Pons (tissue), 1 donor: ENCODE measurements at regions not wholly inside any gene's neighbourhood (a gene's known extent, or its start where the extent isn't known, plus 50 kb on each side); places are given as distances from the start of the nearest gene placed in this dataset.
"Not testable (repeated sequence)": the region's sequence is repeated elsewhere in the genome, so short reads cannot be mapped to it uniquely, and the experiment has no call there.

ENCODE experiments used
- DNase-seq: peaks from one replicate; pipeline ENCODE4 v3.0.0-alpha.2; 2016; ENCODE audit warnings: low spot score

- DNase-seq, result no peak
Measured at GRCh38 chr10:27344568-27345454, 104.2 kb upstream of the ACBD5 start.

GRCh38 chr10:27341001-27341400 lies 100.4 kb upstream of the ACBD5 start:
- no peak for DNase-seq

- DNase-seq, result not testable (repeated sequence)
Measured at GRCh38 chr10:27335246-27335645, 94.6 kb upstream of the ACBD5 start.

- DNase-seq, result no peak
Measured at GRCh38 chr10:27330074-27330473, 89.5 kb upstream of the ACBD5 start.

- DNase-seq, result no peak
Measured at GRCh38 chr10:27328946-27329345, 88.3 kb upstream of the ACBD5 start.

GRCh38 chr10:27326748-27327147 lies 86.2 kb upstream of the ACBD5 start:
- DNase-seq, result not testable (repeated sequence)

- DNase-seq, result peak; percentile 49
Measured at GRCh38 chr10:27319752-27320431, 79.3 kb upstream of the ACBD5 start.

GRCh38 chr10:27319139-27319538 lies 78.5 kb upstream of the ACBD5 start:
- not testable (repeated sequence) for DNase-seq

GRCh38 chr10:27315082-27315481 lies 74.5 kb upstream of the ACBD5 start:
- not testable (repeated sequence) for DNase-seq

GRCh38 chr10:27313586-27313985 lies 73.0 kb upstream of the ACBD5 start:
- DNase-seq, result not testable (repeated sequence)

GRCh38 chr10:27312854-27313253 lies 72.3 kb upstream of the ACBD5 start:
- no peak for DNase-seq

GRCh38 chr10:27311809-27312208 lies 71.2 kb upstream of the ACBD5 start:
- not testable (repeated sequence) for DNase-seq

GRCh38 chr10:27298522-27298850 lies 57.9 kb upstream of the ACBD5 start:
- DNase-seq, result not testable (repeated sequence)

- no peak for DNase-seq
Measured at GRCh38 chr10:27297844-27298521, 57.4 kb upstream of the ACBD5 start.

GRCh38 chr10:27296285-27296684 lies 55.7 kb upstream of the ACBD5 start:
- DNase-seq, result not testable (repeated sequence)

- not testable (repeated sequence) for DNase-seq
Measured at GRCh38 chr10:27291253-27291895, 50.8 kb upstream of the ACBD5 start.
